Lower leg skin (tissue), 3 donors: ENCODE measurements at regions not wholly inside any gene's neighbourhood (a gene's known extent, or its start where the extent isn't known, plus 50 kb on each side); places are given as distances from the start of the nearest gene placed in this dataset.

Experiments
- CTCF ChIP-seq, 3 donors: fragments of 450-650 bp; IDR thresholded peaks; one replicate each; pipeline ENCODE4 v1.5.1; 2016; ENCODE audit warnings: antibody characterized with exemption in 3 of 3, mild to moderate bottlenecking in 3 of 3, moderate library complexity in 2 of 3
- POLR2A ChIP-seq, 2 donors: fragments of 450-650 bp; IDR thresholded peaks; one replicate each; pipeline ENCODE4 v1.6.1; 2016 to 2017; ENCODE audit warnings: antibody characterized with exemption in 2 of 2, mild to moderate bottlenecking in 1 of 2, moderate library complexity in 1 of 2

- TF ChIP-seq CTCF (IDR thresholded peaks at IDR 0.05), result no peak
- TF ChIP-seq POLR2A (IDR thresholded peaks at IDR 0.05), result no peak
These were observed 271.6 kb downstream of the CENPC start for GRCh38 chr4:67273666-67274065.
